ENCODE measurements at regions not wholly inside any gene's neighbourhood (a gene's known extent, or its start where the extent isn't known, plus 50 kb on each side); places are given as distances from the start of the nearest gene placed in this dataset.
"Not testable (repeated sequence)": the region's sequence is repeated elsewhere in the genome, so short reads cannot be mapped to it uniquely, and the experiment has no call there.

GRCh38 chr2:128598260-128598659 is 279.6 kb upstream of the HS6ST1 start:
- not testable (repeated sequence) for DNase-seq (ENCODE audit: low read depth)

- no peak for DNase-seq (ENCODE audit: low read depth)
Measured at GRCh38 chr2:128598862-128599441, 280.3 kb upstream of the HS6ST1 start.

- no peak for DNase-seq (ENCODE audit: low read depth)
Measured at GRCh38 chr2:128599700-128600099, 281.0 kb upstream of the HS6ST1 start.

- no peak for DNase-seq (ENCODE audit: low read depth)
Measured at GRCh38 chr2:128600581-128601297, 282.1 kb upstream of the HS6ST1 start.

GRCh38 chr2:128601298-128602037 is 282.8 kb upstream of the HS6ST1 start:
- DNase-seq (ENCODE audit: low read depth), result no peak

GRCh38 chr2:128602038-128602698 is 283.5 kb upstream of the HS6ST1 start:
- DNase-seq (ENCODE audit: low read depth), result no peak

- no peak for DNase-seq (ENCODE audit: low read depth)
Measured at GRCh38 chr2:128602699-128603101, 284.0 kb upstream of the HS6ST1 start.

- no peak for DNase-seq (ENCODE audit: low read depth)
Measured at GRCh38 chr2:128603411-128603924, 284.8 kb upstream of the HS6ST1 start.

- DNase-seq (ENCODE audit: low read depth), result no peak
Measured at GRCh38 chr2:128604045-128604444, 285.4 kb upstream of the HS6ST1 start.

- not testable (repeated sequence) for DNase-seq (ENCODE audit: low read depth)
Measured at GRCh38 chr2:128604581-128604980, 285.9 kb upstream of the HS6ST1 start.

GRCh38 chr2:128605421-128605820 is 286.8 kb upstream of the HS6ST1 start:
- DNase-seq (ENCODE audit: low read depth), result no peak

- no peak for DNase-seq (ENCODE audit: low read depth)
Measured at GRCh38 chr2:128605931-128606330, 287.3 kb upstream of the HS6ST1 start.

GRCh38 chr2:128606837-128607236 is 288.2 kb upstream of the HS6ST1 start:
- DNase-seq (ENCODE audit: low read depth), result no peak

GRCh38 chr2:128607440-128607839 is 288.8 kb upstream of the HS6ST1 start:
- no peak for DNase-seq (ENCODE audit: low read depth)

- no peak for DNase-seq (ENCODE audit: low read depth)
Measured at GRCh38 chr2:128607911-128608506, 289.3 kb upstream of the HS6ST1 start.

- DNase-seq (ENCODE audit: low read depth), result no peak
Measured at GRCh38 chr2:128608921-128609880, 290.5 kb upstream of the HS6ST1 start.

- DNase-seq (ENCODE audit: low read depth), result no peak
Measured at GRCh38 chr2:128610496-128610895, 291.8 kb upstream of the HS6ST1 start.

GRCh38 chr2:128611421-128612320 is 293.0 kb upstream of the HS6ST1 start:
- no peak for DNase-seq (ENCODE audit: low read depth)

- DNase-seq (ENCODE audit: low read depth), result no peak
Measured at GRCh38 chr2:128612628-128613027, 294.0 kb upstream of the HS6ST1 start.

GRCh38 chr2:128613351-128613750 is 294.7 kb upstream of the HS6ST1 start:
- DNase-seq (ENCODE audit: low read depth), result no peak
